ENCODE measurements at regions not wholly inside any gene's neighbourhood (a gene's known extent, or its start where the extent isn't known, plus 50 kb on each side); places are given as distances from the start of the nearest gene placed in this dataset.

DNA sequence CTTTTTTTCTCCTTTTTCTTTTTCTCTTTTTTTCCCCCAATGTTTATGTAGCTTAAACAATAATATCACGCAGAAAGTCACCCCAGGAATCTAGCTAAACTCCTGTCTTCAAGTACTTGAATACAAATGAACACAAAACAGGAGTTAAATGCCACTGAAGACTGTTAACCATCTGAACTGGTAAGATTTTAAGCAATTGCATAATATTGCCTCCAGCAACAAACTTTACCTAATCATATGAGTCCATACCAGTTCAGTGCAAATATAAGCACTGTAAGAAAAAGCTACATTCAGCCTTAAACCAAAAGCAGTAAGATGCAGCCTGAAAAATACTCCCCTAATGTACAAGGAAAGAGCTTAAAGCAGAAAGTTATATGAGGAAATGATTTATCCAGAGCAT is 173.9 kb upstream of the TFAP2D start:
- Mint-ChIP-seq H3K4me3 (ENCODE audit: unreplicated experiment) (no peak overlapping the region), H3K27me3 (ENCODE audit: unreplicated experiment) (peaks cover 7% of the 10 kb centered on the region), H3K27ac (ENCODE audit: unreplicated experiment) (no peak overlapping the region), H3K36me3 (ENCODE audit: unreplicated experiment) (no peaks in the 10 kb centered on the region), H3K4me1 (ENCODE audit: unreplicated experiment) (no peaks in the 10 kb centered on the region), H3K9me3 (ENCODE audit: unreplicated experiment) (no peaks in the 10 kb centered on the region)
- no peak for DNase-seq (ENCODE audit: extremely low spot score, unreplicated experiment)
- TF ChIP-seq, protein P1, sequence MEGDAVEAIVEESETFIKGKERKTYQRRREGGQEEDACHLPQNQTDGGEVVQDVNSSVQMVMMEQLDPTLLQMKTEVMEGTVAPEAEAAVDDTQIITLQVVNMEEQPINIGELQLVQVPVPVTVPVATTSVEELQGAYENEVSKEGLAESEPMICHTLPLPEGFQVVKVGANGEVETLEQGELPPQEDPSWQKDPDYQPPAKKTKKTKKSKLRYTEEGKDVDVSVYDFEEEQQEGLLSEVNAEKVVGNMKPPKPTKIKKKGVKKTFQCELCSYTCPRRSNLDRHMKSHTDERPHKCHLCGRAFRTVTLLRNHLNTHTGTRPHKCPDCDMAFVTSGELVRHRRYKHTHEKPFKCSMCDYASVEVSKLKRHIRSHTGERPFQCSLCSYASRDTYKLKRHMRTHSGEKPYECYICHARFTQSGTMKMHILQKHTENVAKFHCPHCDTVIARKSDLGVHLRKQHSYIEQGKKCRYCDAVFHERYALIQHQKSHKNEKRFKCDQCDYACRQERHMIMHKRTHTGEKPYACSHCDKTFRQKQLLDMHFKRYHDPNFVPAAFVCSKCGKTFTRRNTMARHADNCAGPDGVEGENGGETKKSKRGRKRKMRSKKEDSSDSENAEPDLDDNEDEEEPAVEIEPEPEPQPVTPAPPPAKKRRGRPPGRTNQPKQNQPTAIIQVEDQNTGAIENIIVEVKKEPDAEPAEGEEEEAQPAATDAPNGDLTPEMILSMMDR (IDR thresholded peaks at IDR 0.05) = no peak

DNA sequence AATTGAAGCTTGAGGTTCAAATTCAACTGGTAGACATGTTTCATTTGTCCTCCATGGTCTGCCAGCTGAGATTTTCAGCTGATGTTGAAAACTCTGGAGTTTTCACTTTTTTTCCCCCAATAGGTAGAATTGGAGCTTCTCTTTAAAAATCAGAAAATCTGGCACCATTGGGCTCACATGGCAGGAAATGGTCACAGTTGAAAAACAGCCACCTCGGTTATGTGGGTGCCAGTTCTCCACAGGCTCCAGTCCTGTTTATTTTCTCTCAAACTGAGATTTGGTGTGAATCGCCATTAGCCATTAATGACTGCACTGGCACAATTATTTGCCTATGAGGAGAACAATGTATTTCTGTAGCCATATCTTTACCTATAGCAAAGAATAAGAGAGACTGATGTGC is 171.4 kb upstream of the TFAP2D start:
- H3K9me3 Mint-ChIP-seq (ENCODE audit: unreplicated experiment) = no peaks in the 10 kb centered on the region
- peaks cover 12% of the 10 kb centered on the region for H3K27me3 Mint-ChIP-seq (ENCODE audit: unreplicated experiment)
- DNase-seq (ENCODE audit: extremely low spot score, unreplicated experiment) = no peak

DNA sequence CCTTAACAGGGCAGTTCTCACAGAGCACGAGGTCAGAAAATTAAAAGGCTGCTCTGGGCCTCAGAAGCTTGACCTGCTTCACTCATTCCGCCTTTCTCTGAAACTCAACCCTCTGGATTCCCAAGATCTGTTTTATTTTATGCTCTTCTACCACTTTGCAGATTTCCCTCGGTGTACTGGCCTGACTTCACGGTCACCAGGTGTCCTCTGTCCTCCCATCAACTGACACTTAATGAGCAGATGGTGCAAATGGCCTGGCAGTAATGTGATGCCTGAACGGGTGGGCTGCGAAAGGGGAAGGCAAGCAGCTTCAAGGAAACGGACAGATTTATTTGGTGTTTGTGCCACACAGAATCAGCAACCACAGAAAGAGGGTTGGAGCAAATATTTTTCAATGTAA is 169.7 kb upstream of the TFAP2D start:
- Mint-ChIP-seq H3K27ac (ENCODE audit: unreplicated experiment) (no peak overlapping the region), H3K27me3 (ENCODE audit: unreplicated experiment) (peaks cover 12% of the 10 kb centered on the region), H3K4me3 (ENCODE audit: unreplicated experiment) (no peak overlapping the region), H3K9me3 (ENCODE audit: unreplicated experiment) (no peaks in the 10 kb centered on the region), H3K4me1 (ENCODE audit: unreplicated experiment) (no peaks in the 10 kb centered on the region), H3K36me3 (ENCODE audit: unreplicated experiment) (no peaks in the 10 kb centered on the region)
- DNase-seq (ENCODE audit: extremely low spot score, unreplicated experiment) = no peak
- TF ChIP-seq, protein P1 (IDR thresholded peaks at IDR 0.05) = no peak

More for the DNA sequence above, 171.4 kb upstream of the TFAP2D start:
- no peak overlapping the region for H3K4me3 Mint-ChIP-seq (ENCODE audit: unreplicated experiment)
- H3K36me3 Mint-ChIP-seq (ENCODE audit: unreplicated experiment) = no peaks in the 10 kb centered on the region
- no peak overlapping the region for H3K27ac Mint-ChIP-seq (ENCODE audit: unreplicated experiment)
- TF ChIP-seq, protein P1 (IDR thresholded peaks at IDR 0.05) = no peak
- H3K4me1 Mint-ChIP-seq (ENCODE audit: unreplicated experiment) = no peaks in the 10 kb centered on the region

DNA sequence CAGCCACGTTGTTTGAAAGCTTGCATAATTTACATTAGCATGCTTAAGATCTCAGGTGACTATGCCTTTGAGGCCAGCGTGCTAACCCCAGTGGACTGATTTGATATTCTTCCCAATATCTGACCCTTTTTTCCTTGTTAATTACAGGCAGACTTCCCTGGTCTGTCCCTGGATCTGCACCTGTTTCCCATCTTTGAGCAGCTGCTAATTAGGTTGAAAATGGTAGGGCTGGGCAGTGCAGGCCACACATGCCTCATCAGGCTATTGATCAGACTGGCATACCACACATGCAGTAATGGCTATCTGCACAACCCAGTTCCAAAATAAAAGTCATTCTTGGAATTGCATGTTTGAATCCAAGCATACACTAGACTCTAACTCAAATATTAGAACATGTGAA is 164.3 kb upstream of the TFAP2D start:
- Mint-ChIP-seq H3K4me3 (ENCODE audit: unreplicated experiment) (no peak overlapping the region), H3K27ac (ENCODE audit: unreplicated experiment) (no peak overlapping the region), H3K9me3 (ENCODE audit: unreplicated experiment) (no peaks in the 10 kb centered on the region), H3K36me3 (ENCODE audit: unreplicated experiment) (no peaks in the 10 kb centered on the region), H3K27me3 (ENCODE audit: unreplicated experiment) (peaks cover 5% of the 10 kb centered on the region), H3K4me1 (ENCODE audit: unreplicated experiment) (no peaks in the 10 kb centered on the region)
- TF ChIP-seq, protein P1 (IDR thresholded peaks at IDR 0.05) = no peak
- no peak for DNase-seq (ENCODE audit: extremely low spot score, unreplicated experiment)

DNA sequence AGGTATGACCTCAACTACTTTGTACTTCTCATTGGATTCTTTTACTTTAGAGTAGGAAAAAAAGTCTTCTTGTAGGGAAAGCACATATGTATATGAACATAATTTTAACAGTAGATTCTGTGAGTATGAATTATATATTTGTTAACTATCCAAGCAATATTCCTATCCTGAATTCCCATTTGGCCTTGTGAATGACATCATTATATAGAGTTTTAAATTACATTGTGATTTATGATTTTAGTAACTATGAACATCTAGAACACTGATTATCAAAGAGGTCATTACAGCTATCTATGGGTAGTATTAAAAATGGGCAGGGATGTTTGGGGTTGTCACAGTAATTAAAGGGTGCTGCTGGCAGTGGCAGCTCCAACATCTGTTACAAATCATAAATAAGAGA is 163.9 kb upstream of the TFAP2D start:
- Mint-ChIP-seq H3K4me1 (ENCODE audit: unreplicated experiment) (no peaks in the 10 kb centered on the region), H3K27me3 (ENCODE audit: unreplicated experiment) (peaks cover 5% of the 10 kb centered on the region), H3K27ac (ENCODE audit: unreplicated experiment) (no peak overlapping the region), H3K36me3 (ENCODE audit: unreplicated experiment) (no peaks in the 10 kb centered on the region), H3K4me3 (ENCODE audit: unreplicated experiment) (no peak overlapping the region), H3K9me3 (ENCODE audit: unreplicated experiment) (no peaks in the 10 kb centered on the region)
- DNase-seq (ENCODE audit: extremely low spot score, unreplicated experiment) = no peak
- TF ChIP-seq, protein P1 (IDR thresholded peaks at IDR 0.05) = no peak
